ENCODE measurements at regions not wholly inside any gene's neighbourhood (a gene's known extent, or its start where the extent isn't known, plus 50 kb on each side); places are given as distances from the start of the nearest gene placed in this dataset.

DNA sequence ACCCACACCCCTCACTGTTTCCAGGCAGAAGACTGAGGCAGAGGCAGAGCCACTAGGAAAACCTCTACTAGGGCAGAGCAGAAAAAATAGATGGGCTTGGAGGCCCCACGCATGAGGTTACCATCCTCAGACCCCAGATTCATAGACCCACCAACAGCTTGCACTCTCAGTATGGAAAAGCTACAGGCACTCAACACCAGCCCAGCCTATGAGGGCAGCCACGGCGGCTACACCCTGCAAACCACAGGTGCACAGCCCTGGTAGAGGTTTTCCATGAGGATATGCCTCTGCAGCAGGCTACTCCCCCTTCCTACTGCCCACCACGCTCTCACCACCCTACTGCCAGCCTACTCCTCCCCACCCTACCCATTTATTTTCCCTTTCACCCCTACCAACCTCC, 235.1 kb downstream of the CWH43 start:
- TF ChIP-seq, protein P1, sequence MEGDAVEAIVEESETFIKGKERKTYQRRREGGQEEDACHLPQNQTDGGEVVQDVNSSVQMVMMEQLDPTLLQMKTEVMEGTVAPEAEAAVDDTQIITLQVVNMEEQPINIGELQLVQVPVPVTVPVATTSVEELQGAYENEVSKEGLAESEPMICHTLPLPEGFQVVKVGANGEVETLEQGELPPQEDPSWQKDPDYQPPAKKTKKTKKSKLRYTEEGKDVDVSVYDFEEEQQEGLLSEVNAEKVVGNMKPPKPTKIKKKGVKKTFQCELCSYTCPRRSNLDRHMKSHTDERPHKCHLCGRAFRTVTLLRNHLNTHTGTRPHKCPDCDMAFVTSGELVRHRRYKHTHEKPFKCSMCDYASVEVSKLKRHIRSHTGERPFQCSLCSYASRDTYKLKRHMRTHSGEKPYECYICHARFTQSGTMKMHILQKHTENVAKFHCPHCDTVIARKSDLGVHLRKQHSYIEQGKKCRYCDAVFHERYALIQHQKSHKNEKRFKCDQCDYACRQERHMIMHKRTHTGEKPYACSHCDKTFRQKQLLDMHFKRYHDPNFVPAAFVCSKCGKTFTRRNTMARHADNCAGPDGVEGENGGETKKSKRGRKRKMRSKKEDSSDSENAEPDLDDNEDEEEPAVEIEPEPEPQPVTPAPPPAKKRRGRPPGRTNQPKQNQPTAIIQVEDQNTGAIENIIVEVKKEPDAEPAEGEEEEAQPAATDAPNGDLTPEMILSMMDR (IDR thresholded peaks at IDR 0.05): no peak
- no peak for TF ChIP-seq POLR2A (IDR thresholded peaks at IDR 0.05)

All from lower leg skin (tissue), 3 donors.